K562 (cell line): ENCODE measurements at regions not wholly inside any gene's neighbourhood (a gene's known extent, or its start where the extent isn't known, plus 50 kb on each side); places are given as distances from the start of the nearest gene placed in this dataset.

Source experiments
- ATAC-seq: fragments of 200-7000 bp; cut with Tn5 transposase; 3 replicates; pipeline ENCODE4 v1.9.1; 2020; ENCODE audit warnings: moderate library complexity
- BruUV-seq: library from RNA; stranded (reverse); fragments of 400-500 nt; replicated peaks from 2 replicates; lab custom pipeline; 2021; lab: Mats Ljungman, UMichigan
- CTCF ChIA-PET: fragments of 300-600 bp; formaldehyde crosslinking; extraction: SDS; loops from one replicate; lab custom pipeline; 2021; ENCODE audit warnings: low intra/inter-chr PET ratio; lab: Yijun Ruan, JAX
- POLR2A ChIA-PET: fragments of 300-600, 350-650 bp; sonication (Branson Sonifier 250); formaldehyde crosslinking; extraction: SDS; loops from one replicate; lab custom pipeline; 2021; ENCODE audit warnings: antibody characterized with exemption, inconsistent platforms; lab: Yijun Ruan, JAX
- DNase-seq, 4 experiments: peaks; one replicate each; pipeline versions ENCODE4 v3.0.0 to v3.0.0-alpha.2; 2011 to 2018; ENCODE audit warnings: low spot score in 3 of 4, mixed read lengths in 3 of 4; ENCODE audit errors: extremely low read depth in 1 of 4
- FAIRE-seq: peaks from 2 replicates; lab custom pipeline; 2011; peaks lifted over from hg19 to GRCh38; lab: Jason Lieb, UNC
- H2AFZ ChIP-seq: 2 replicates; pipeline ENCODE4 v1.6.0; 2011; ENCODE audit warnings: low read depth, low read length, control low read depth, inconsistent platforms
- H3K27ac ChIP-seq: fragments of 200-600 bp; 3 replicates; pipeline ENCODE4 v1.8.0; 2011; ENCODE audit warnings: low read depth, mild to moderate bottlenecking, control low read depth, inconsistent platforms, low read length, moderate library complexity, mixed read lengths; ENCODE audit errors: extremely low read depth
- H3K27me3 ChIP-seq, 2 experiments: fragments of 300-600 bp in 1 of 2; 2 replicates in 1 of 2; 3 replicates in 1 of 2; pipeline versions ENCODE4 v1.6.0 to v1.8.0; 2011; ENCODE audit warnings: inconsistent platforms in 2 of 2, low read length in 2 of 2, mild to moderate bottlenecking in 1 of 2, mixed read lengths in 1 of 2, moderate library complexity in 1 of 2; ENCODE audit not compliant: control insufficient read depth in 2 of 2, insufficient read depth in 2 of 2
- H3K36me3 ChIP-seq: fragments of 300-600 bp; 3 replicates; pipeline ENCODE4 v1.8.0; 2011; ENCODE audit warnings: mild to moderate bottlenecking, low read length, inconsistent platforms; ENCODE audit not compliant: control insufficient read depth, insufficient read depth
- H3K4me1 ChIP-seq, 2 experiments: fragments of 200-600 bp in 1 of 2; replicated peaks in 1 of 2; 2 replicates in 1 of 2; 3 replicates in 1 of 2; pipeline versions ENCODE4 v1.5.1 to v1.8.0; 2011; ENCODE audit warnings: inconsistent platforms in 2 of 2, low read length in 2 of 2, mild to moderate bottlenecking in 1 of 2, mixed read lengths in 1 of 2, moderate library complexity in 1 of 2; ENCODE audit not compliant: control insufficient read depth in 2 of 2, insufficient read depth in 2 of 2
- H3K4me2 ChIP-seq: 2 replicates; pipeline ENCODE4 v1.6.1; 2011; ENCODE audit warnings: low read length, control low read depth, inconsistent platforms, mixed read lengths; ENCODE audit not compliant: insufficient read depth
- H3K4me3 ChIP-seq: fragments of 200-600 bp; sonication (generic), shearing (Covaris generic); 2 replicates; pipeline ENCODE4 v1.5.1; 2016; ENCODE audit warnings: control low read depth, inconsistent platforms
- H3K79me2 ChIP-seq: fragments of 200-600 bp; 3 replicates; pipeline ENCODE4 v1.8.0; 2011; ENCODE audit warnings: low read length, inconsistent platforms; ENCODE audit not compliant: control insufficient read depth, insufficient read depth
- H3K9ac ChIP-seq, 2 experiments: 2 replicates each; pipeline versions ENCODE4 v1.6.0 to v1.6.1; 2011; ENCODE audit warnings: low read depth in 2 of 2, low read length in 2 of 2, control low read depth in 1 of 2, inconsistent platforms in 1 of 2, mild to moderate bottlenecking in 1 of 2, mixed read lengths in 1 of 2; ENCODE audit not compliant: insufficient read depth in 1 of 2
- H3K9me1 ChIP-seq: one replicate; pipeline ENCODE4 v1.6.0; 2011; ENCODE audit warnings: inconsistent platforms, mild to moderate bottlenecking, low read length, moderate library complexity; ENCODE audit not compliant: control insufficient read depth, insufficient read depth
- H3K9me3 ChIP-seq: replicated peaks from 2 replicates; pipeline ENCODE4 v1.5.1; 2011; ENCODE audit warnings: low read depth, low read length, inconsistent platforms; ENCODE audit not compliant: control insufficient read depth, insufficient read depth
- H4K20me1 ChIP-seq: replicated peaks from 2 replicates; pipeline ENCODE4 v1.6.1; 2011; ENCODE audit warnings: low read length, inconsistent platforms, mixed read lengths; ENCODE audit not compliant: control insufficient read depth, insufficient read depth
- CREB1 ChIP-seq, 2 experiments: sonication (generic) in 1 of 2; formaldehyde crosslinking in 1 of 2; IDR thresholded peaks; 2 replicates each; pipeline versions ENCODE4 v1.6.1 to v1.8.0; 2012 to 2022; ENCODE audit warnings: inconsistent platforms in 1 of 2, mild to moderate bottlenecking in 1 of 2, missing genetic modification reagents in 1 of 2, moderate library complexity in 1 of 2
- GTF2E2 ChIP-seq: fragments of 200-800 bp; sonication (Bioruptor generic); IDR thresholded peaks from 2 replicates; pipeline ENCODE4 v1.6.1; 2016; ENCODE audit warnings: missing genetic modification characterization, missing compliant biosample characterization
- WGBS: fragments of 100-300 bp; shearing (Covaris generic); methylation state at CpG from one replicate; pipeline ENCODE4 v1.1.6; 2016; ENCODE audit warnings: low coverage, mixed read lengths; ENCODE audit not compliant: insufficient coverage; ENCODE audit errors: missing lambda C conversion rate; 5-methylcytosine and 5-hydroxymethylcytosine counted together
- in situ Hi-C: fragments of 300-500 bp; cut with MboI; formaldehyde crosslinking; loops from 4 replicates; pipeline ENCODE4 v1.15.0; 2018; ENCODE audit warnings: inconsistent platforms, mixed read lengths
- intact Hi-C: fragments of 100-400 bp; cut with micrococcal nuclease; formaldehyde crosslinking; loops from 2 replicates; pipeline ENCODE4 v1.14.2; 2022
- TF ChIP-seq, protein P1 (sequence below): sonication (generic); formaldehyde crosslinking; IDR thresholded peaks from 2 replicates; pipeline ENCODE4 v1.8.1; 2023; ENCODE audit warnings: missing genetic modification reagents, mild to moderate bottlenecking, borderline replicate concordance
- TF ChIP-seq, protein P2 (sequence below): sonication (generic); IDR thresholded peaks from 2 replicates; pipeline ENCODE4 v1.6.1; 2016
- TF ChIP-seq, protein P3 (sequence below): sonication (generic); formaldehyde crosslinking; IDR thresholded peaks from 2 replicates; pipeline ENCODE4 v1.8.1; 2023; ENCODE audit warnings: mild to moderate bottlenecking, missing genetic modification reagents
- TF ChIP-seq, protein P4 (sequence below): fragments of 250-450 bp; sonication (Bioruptor Pico); IDR thresholded peaks from 2 replicates; pipeline ENCODE4 v1.4.0; 2020

DNA sequence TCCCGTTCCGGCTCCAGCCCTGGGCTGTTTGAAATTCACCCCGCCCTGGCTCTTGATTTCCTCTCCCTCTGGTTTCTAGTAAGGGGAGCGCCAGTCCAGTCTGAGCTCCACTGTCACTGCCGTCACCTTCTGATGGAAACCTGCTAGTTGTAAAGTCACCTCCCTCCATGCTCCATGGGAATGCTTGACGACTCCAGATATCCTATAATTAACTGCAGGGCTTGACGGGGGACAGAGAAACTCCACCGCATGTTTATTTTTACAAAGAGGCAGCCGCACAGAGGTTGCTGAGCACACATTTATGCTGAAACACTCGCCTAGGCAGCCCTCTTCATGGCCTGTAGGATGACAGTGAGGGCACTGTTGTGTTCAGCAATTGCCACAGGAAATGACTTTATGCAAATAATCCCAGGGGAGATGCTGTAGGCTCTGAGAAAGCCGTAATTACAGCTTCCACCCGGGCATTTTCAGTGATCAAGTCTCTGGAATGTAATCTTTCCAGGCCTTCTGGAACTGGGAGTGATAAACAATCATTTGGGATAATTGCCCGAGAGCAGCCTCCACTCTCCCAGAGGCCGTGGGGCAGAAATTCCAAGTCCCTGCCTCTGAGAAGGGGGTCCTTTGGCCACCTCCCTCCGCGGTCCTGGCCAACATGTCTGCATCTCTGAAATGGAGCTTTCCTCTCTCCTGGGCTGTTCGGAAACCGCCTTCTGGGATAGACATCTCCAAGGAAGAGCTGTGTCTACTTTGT is 300.5 kb downstream of the KLF6 start (continued):
- TF ChIP-seq, protein P1, sequence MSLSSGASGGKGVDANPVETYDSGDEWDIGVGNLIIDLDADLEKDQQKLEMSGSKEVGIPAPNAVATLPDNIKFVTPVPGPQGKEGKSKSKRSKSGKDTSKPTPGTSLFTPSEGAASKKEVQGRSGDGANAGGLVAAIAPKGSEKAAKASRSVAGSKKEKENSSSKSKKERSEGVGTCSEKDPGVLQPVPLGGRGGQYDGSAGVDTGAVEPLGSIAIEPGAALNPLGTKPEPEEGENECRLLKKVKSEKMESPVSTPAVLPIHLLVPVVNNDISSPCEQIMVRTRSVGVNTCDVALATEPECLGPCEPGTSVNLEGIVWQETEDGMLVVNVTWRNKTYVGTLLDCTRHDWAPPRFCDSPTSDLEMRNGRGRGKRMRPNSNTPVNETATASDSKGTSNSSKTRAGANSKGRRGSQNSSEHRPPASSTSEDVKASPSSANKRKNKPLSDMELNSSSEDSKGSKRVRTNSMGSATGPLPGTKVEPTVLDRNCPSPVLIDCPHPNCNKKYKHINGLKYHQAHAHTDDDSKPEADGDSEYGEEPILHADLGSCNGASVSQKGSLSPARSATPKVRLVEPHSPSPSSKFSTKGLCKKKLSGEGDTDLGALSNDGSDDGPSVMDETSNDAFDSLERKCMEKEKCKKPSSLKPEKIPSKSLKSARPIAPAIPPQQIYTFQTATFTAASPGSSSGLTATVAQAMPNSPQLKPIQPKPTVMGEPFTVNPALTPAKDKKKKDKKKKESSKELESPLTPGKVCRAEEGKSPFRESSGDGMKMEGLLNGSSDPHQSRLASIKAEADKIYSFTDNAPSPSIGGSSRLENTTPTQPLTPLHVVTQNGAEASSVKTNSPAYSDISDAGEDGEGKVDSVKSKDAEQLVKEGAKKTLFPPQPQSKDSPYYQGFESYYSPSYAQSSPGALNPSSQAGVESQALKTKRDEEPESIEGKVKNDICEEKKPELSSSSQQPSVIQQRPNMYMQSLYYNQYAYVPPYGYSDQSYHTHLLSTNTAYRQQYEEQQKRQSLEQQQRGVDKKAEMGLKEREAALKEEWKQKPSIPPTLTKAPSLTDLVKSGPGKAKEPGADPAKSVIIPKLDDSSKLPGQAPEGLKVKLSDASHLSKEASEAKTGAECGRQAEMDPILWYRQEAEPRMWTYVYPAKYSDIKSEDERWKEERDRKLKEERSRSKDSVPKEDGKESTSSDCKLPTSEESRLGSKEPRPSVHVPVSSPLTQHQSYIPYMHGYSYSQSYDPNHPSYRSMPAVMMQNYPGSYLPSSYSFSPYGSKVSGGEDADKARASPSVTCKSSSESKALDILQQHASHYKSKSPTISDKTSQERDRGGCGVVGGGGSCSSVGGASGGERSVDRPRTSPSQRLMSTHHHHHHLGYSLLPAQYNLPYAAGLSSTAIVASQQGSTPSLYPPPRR (CRISPR knock-in tag) = no peak
- TF ChIP-seq GTF2E2 (tag) = no peak

DNA sequence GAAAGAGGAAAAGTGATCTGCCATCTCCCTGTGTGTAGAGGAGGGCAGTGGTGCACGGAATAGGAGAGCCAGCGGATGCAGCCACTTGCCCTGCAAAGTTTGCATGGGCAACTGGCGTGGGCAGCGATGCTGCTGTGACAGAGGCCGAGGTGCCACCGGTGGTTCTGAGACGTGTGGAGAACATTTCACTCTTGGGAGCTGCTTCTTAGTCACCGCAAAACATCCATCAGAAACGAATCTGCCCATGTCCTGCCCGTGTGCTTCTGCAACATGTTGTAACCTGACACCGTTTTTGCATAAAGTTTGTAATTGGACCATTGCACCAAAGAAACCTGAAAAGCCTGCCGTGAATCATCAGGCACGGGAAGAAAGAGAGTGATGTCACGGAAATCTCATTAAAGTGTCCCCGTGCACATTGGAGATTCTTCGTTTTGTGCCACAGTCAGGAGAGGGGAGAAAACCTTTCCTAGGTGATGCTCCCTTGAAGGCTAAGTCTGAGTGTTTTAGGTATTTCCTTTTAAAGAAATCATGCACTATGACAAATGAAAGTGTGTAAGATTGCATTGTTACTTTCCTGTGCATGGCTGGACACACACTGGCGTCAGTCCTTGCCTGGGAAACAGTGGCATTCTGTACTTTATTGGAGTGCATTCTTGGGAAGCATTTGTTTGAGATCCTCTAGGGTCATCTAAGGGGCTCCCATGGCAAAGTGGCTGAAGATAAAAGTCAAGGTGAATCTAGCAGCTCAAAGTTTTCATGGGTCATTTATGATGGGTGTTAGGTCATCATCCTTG is 302.6 kb downstream of the KLF6 start:
- peaks cover 3% of the 10 kb centered on the region for H3K9me1 ChIP-seq
- no TSS peak for BruUV-seq
- no peak overlapping the region for H3K4me3 ChIP-seq
- in situ Hi-C loops (no loop called here), intact Hi-C loops (no loop called here)
- H3K36me3 ChIP-seq = no peaks in the 10 kb centered on the region
- peak; percentile 97 for ATAC-seq
- H3K27ac ChIP-seq = no peak overlapping the region
- H2AFZ ChIP-seq = no peak overlapping the region
- peak; percentile 11 to 62 (median 30) for DNase-seq
- POLR2A ChIA-PET = interaction anchor here (0.9 to 1.3 kb wide), 2 partner anchors 80 to 159 kb away, joined by 3 read pairs; no protein-coding TSS in a partner anchor
- peaks cover 0 to 30% of the 10 kb centered on the region in 2 experiments; a peak in 2 of 5 replicates for H3K27me3 ChIP-seq
- H3K79me2 ChIP-seq = no peaks in the 10 kb centered on the region
- H3K4me2 ChIP-seq = peak overlapping the region; percentile 3; the same call in 1 of the 2 replicates
- no peaks in the 10 kb centered on the region for H3K9me3 ChIP-seq
- CTCF ChIA-PET = no interaction called here
- peak; percentile 86 for FAIRE-seq
- peaks cover 0 to 3% of the 10 kb centered on the region in 2 experiments; a peak in 3 of 5 replicates for H3K4me1 ChIP-seq
- peaks cover 16% of the 10 kb centered on the region for H4K20me1 ChIP-seq
- H3K9ac ChIP-seq = no peak overlapping the region
- WGBS = 2% methylated on average over 17 of the region's 17 CpGs
- TF ChIP-seq, protein P2, sequence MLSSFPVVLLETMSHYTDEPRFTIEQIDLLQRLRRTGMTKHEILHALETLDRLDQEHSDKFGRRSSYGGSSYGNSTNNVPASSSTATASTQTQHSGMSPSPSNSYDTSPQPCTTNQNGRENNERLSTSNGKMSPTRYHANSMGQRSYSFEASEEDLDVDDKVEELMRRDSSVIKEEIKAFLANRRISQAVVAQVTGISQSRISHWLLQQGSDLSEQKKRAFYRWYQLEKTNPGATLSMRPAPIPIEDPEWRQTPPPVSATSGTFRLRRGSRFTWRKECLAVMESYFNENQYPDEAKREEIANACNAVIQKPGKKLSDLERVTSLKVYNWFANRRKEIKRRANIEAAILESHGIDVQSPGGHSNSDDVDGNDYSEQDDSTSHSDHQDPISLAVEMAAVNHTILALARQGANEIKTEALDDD = no peak
- TF ChIP-seq, protein P3, sequence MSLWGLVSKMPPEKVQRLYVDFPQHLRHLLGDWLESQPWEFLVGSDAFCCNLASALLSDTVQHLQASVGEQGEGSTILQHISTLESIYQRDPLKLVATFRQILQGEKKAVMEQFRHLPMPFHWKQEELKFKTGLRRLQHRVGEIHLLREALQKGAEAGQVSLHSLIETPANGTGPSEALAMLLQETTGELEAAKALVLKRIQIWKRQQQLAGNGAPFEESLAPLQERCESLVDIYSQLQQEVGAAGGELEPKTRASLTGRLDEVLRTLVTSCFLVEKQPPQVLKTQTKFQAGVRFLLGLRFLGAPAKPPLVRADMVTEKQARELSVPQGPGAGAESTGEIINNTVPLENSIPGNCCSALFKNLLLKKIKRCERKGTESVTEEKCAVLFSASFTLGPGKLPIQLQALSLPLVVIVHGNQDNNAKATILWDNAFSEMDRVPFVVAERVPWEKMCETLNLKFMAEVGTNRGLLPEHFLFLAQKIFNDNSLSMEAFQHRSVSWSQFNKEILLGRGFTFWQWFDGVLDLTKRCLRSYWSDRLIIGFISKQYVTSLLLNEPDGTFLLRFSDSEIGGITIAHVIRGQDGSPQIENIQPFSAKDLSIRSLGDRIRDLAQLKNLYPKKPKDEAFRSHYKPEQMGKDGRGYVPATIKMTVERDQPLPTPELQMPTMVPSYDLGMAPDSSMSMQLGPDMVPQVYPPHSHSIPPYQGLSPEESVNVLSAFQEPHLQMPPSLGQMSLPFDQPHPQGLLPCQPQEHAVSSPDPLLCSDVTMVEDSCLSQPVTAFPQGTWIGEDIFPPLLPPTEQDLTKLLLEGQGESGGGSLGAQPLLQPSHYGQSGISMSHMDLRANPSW (CRISPR knock-in tag) = no peak
- TF ChIP-seq, protein P4, sequence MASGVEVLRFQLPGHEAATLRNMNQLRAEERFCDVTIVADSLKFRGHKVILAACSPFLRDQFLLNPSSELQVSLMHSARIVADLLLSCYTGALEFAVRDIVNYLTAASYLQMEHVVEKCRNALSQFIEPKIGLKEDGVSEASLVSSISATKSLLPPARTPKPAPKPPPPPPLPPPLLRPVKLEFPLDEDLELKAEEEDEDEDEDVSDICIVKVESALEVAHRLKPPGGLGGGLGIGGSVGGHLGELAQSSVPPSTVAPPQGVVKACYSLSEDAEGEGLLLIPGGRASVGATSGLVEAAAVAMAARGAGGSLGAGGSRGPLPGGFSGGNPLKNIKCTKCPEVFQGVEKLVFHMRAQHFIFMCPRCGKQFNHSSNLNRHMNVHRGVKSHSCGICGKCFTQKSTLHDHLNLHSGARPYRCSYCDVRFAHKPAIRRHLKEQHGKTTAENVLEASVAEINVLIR (CRISPR knock-in tag) = peak; percentile 26; the same call in 1 of the 2 replicates
- TF ChIP-seq CREB1 (IDR thresholded peaks at IDR 0.05) = no peak
- TF ChIP-seq CREB1 (CRISPR knock-in tag; IDR thresholded peaks at IDR 0.05) = 0 out of 2 replicates have a peak, but pooled peaks have one; percentile 11
